GM23338 (cell line): ENCODE measurements at regions not wholly inside any gene's neighbourhood (a gene's known extent, or its start where the extent isn't known, plus 50 kb on each side); places are given as distances from the start of the nearest gene placed in this dataset.

Experiments used
- ATAC-seq: fragments of 200-7000 bp; cut with Tn5 transposase; 3 replicates; pipeline ENCODE4 v1.9.1; 2020
- DNase-seq: peaks from one replicate; pipeline ENCODE4 v3.0.0-alpha.2; 2015; ENCODE audit warnings: low spot score
- H2AFZ ChIP-seq: fragments of 200-600 bp; sonication (generic); 2 replicates; pipeline ENCODE4 v1.8.0; 2016; ENCODE audit warnings: antibody characterized with exemption, mild to moderate bottlenecking, moderate library complexity
- H3F3A ChIP-seq: fragments of 200-600 bp; sonication (generic); replicated peaks from 2 replicates; pipeline ENCODE4 v1.8.0; 2017; ENCODE audit warnings: antibody characterized with exemption, mixed run types, low read depth
- H3K27ac ChIP-seq: fragments of 200-600 bp; sonication (generic); 2 replicates; pipeline ENCODE4 v1.6.1; 2016; ENCODE audit warnings: low read depth
- H3K27me3 ChIP-seq: fragments of 200-600 bp; sonication (generic); 2 replicates; pipeline ENCODE4 v1.8.0; 2016; ENCODE audit warnings: mild to moderate bottlenecking, mixed run types, moderate library complexity; ENCODE audit not compliant: insufficient read depth
- H3K36me3 ChIP-seq: fragments of 200-600 bp; sonication (generic); 2 replicates; pipeline ENCODE4 v1.8.0; 2016; ENCODE audit warnings: mild to moderate bottlenecking; ENCODE audit not compliant: insufficient read depth
- H3K4me1 ChIP-seq: fragments of 200-600 bp; sonication (generic); 2 replicates; pipeline ENCODE4 v1.8.0; 2016; ENCODE audit warnings: mild to moderate bottlenecking, moderate library complexity; ENCODE audit not compliant: insufficient read depth
- H3K4me2 ChIP-seq: fragments of 200-600 bp; sonication (generic); 2 replicates; pipeline ENCODE4 v1.7.1; 2017; ENCODE audit warnings: mixed run types
- H3K4me3 ChIP-seq: fragments of 200-600 bp; sonication (generic); 2 replicates; pipeline ENCODE4 v1.6.1; 2016; ENCODE audit warnings: mixed run types
- H3K79me2 ChIP-seq: fragments of 200-600 bp; sonication (generic); replicated peaks from 2 replicates; pipeline ENCODE4 v1.8.0; 2017; ENCODE audit warnings: mild to moderate bottlenecking; ENCODE audit not compliant: insufficient read depth
- H3K9me2 ChIP-seq: fragments of 200-600 bp; sonication (generic); 2 replicates; pipeline ENCODE4 v1.8.0; 2017; ENCODE audit not compliant: insufficient read depth
- H4K20me1 ChIP-seq: fragments of 200-600 bp; sonication (generic); replicated peaks from 2 replicates; pipeline ENCODE4 v1.8.0; 2017; ENCODE audit warnings: mild to moderate bottlenecking; ENCODE audit not compliant: insufficient read depth
- H3K27ac Mint-ChIP-seq: 2 replicates; pipeline ENCODE4 v1.8.0; 2020; ENCODE audit warnings: inconsistent platforms, mild to moderate bottlenecking, moderate library complexity, mixed read lengths
- H3K27me3 Mint-ChIP-seq: 3 replicates; pipeline ENCODE4 v1.8.0; 2022; ENCODE audit warnings: low read depth, mild to moderate bottlenecking, moderate library complexity, mixed read lengths, inconsistent platforms; ENCODE audit not compliant: insufficient read depth, poor library complexity
- H3K36me3 Mint-ChIP-seq: 3 replicates; pipeline ENCODE4 v1.8.0; 2021; ENCODE audit warnings: low read depth, mild to moderate bottlenecking, inconsistent platforms, moderate library complexity, mixed read lengths
- H3K4me1 Mint-ChIP-seq: 3 replicates; pipeline ENCODE4 v1.8.0; 2020; ENCODE audit warnings: mild to moderate bottlenecking, inconsistent platforms, mixed read lengths
- H3K4me3 Mint-ChIP-seq: 3 replicates; pipeline ENCODE4 v1.8.0; 2021; ENCODE audit warnings: moderate library complexity, mild to moderate bottlenecking, inconsistent platforms, mixed read lengths
- H3K9me3 Mint-ChIP-seq: 3 replicates; pipeline ENCODE4 v1.8.0; 2020; ENCODE audit warnings: moderate library complexity, mild to moderate bottlenecking, inconsistent platforms, mixed read lengths
- CREB1 ChIP-seq: fragments of 250-450 bp; sonication (Bioruptor Pico); IDR thresholded peaks from 2 replicates; pipeline ENCODE4 v1.5.0; 2020; ENCODE audit warnings: low read depth, mild to moderate bottlenecking, moderate library complexity
- CTCF ChIP-seq, 2 experiments: fragments of 200-600 bp in 1 of 2; sonication (generic) in 1 of 2; conservative IDR thresholded peaks; 2 replicates each; pipeline versions ENCODE4 v1.5.1 to v1.6.1; 2016 to 2017; ENCODE audit warnings: antibody characterized with exemption in 2 of 2, low read depth in 2 of 2, mild to moderate bottlenecking in 2 of 2, moderate library complexity in 1 of 2
- EZH2phosphoT487 ChIP-seq: fragments of 200-600 bp; sonication (generic); IDR thresholded peaks from one replicate; pipeline ENCODE4 v1.8.1; 2018; ENCODE audit warnings: antibody characterized with exemption; ENCODE audit not compliant: unreplicated experiment
- JUNB ChIP-seq: IDR thresholded peaks from one replicate; pipeline ENCODE4 v1.6.1; 2016; ENCODE audit warnings: antibody characterized with exemption; ENCODE audit not compliant: unreplicated experiment
- POLR2AphosphoS5 ChIP-seq: IDR thresholded peaks from 2 replicates; pipeline ENCODE4 v1.6.1; 2016; ENCODE audit warnings: antibody characterized with exemption, low read depth
- REST ChIP-seq: IDR thresholded peaks from one replicate; pipeline ENCODE4 v1.6.1; 2018; ENCODE audit warnings: antibody characterized with exemption; ENCODE audit not compliant: unreplicated experiment
- STAT1 ChIP-seq: IDR thresholded peaks from one replicate; pipeline ENCODE4 v1.6.1; 2016; ENCODE audit warnings: antibody characterized with exemption; ENCODE audit not compliant: unreplicated experiment
- ZNF331 ChIP-seq: fragments of 250-450 bp; sonication (Bioruptor Pico); IDR thresholded peaks from 2 replicates; pipeline ENCODE4 v1.5.0; 2020; ENCODE audit warnings: low read depth, mild to moderate bottlenecking, moderate library complexity

- no peak overlapping the region for H3K27ac Mint-ChIP-seq
- Histone ChIP-seq H3K36me3 (no peaks in the 10 kb centered on the region), H4K20me1 (no peaks in the 10 kb centered on the region), H2AFZ (no peak overlapping the region), H3K79me2 (no peaks in the 10 kb centered on the region), H3K4me2 (no peak overlapping the region), H3K4me3 (no peak overlapping the region), H3K27ac (no peak overlapping the region), H3F3A (0 out of 2 replicates have a peak, but pooled peaks cover 2% of the 10 kb centered on the region), H3K9me2 (no peaks in the 10 kb centered on the region), H3K27me3 (no peaks in the 10 kb centered on the region), H3K4me1 (peaks cover 3% of the 10 kb centered on the region)
- H3K4me1 Mint-ChIP-seq = peaks cover 31% of the 10 kb centered on the region
- H3K36me3 Mint-ChIP-seq = no peaks in the 10 kb centered on the region
- no peak for ATAC-seq
- H3K4me3 Mint-ChIP-seq = no peak overlapping the region
- no peak for DNase-seq
- H3K27me3 Mint-ChIP-seq = peaks cover 27% of the 10 kb centered on the region
- H3K9me3 Mint-ChIP-seq = no peaks in the 10 kb centered on the region
- TF ChIP-seq STAT1 = no peak
Measured at GRCh38 chr16:86338403-86339115, 171.8 kb upstream of the FOXF1 start.

GRCh38 chr16:86342161-86342834 is 168.0 kb upstream of the FOXF1 start:
- Histone ChIP-seq H3K4me3 (no peak overlapping the region), H3K9me2 (no peaks in the 10 kb centered on the region), H4K20me1 (no peaks in the 10 kb centered on the region), H3K27me3 (no peaks in the 10 kb centered on the region), H3K79me2 (no peaks in the 10 kb centered on the region), H3F3A (0 out of 2 replicates have a peak, but pooled peaks cover 2% of the 10 kb centered on the region), H3K36me3 (no peaks in the 10 kb centered on the region), H3K4me2 (no peak overlapping the region), H2AFZ (no peak overlapping the region), H3K4me1 (peaks cover 20% of the 10 kb centered on the region), H3K27ac (no peak overlapping the region)
- Mint-ChIP-seq H3K4me3 (no peak overlapping the region), H3K27ac (no peak overlapping the region), H3K9me3 (no peaks in the 10 kb centered on the region; the same call in 2 of the 3 replicates), H3K27me3 (peaks cover 27% of the 10 kb centered on the region), H3K4me1 (peaks cover 45% of the 10 kb centered on the region), H3K36me3 (no peaks in the 10 kb centered on the region)
- DNase-seq (no peak), ATAC-seq (no peak)
- no peak for TF ChIP-seq REST
- no peak for TF ChIP-seq CREB1 (CRISPR knock-in tag)
- no peak for TF ChIP-seq CTCF (conservative IDR thresholded peaks at IDR 0.05; ENCODE audit: low read depth in 2 of 2)
- TF ChIP-seq EZH2phosphoT487 = no peak
- TF ChIP-seq ZNF331 (CRISPR knock-in tag) = no peak
- TF ChIP-seq JUNB = no peak
- no peak for TF ChIP-seq STAT1
- no peak for TF ChIP-seq POLR2AphosphoS5
